ENCODE measurements at regions not wholly inside any gene's neighbourhood (a gene's known extent, or its start where the extent isn't known, plus 50 kb on each side); places are given as distances from the start of the nearest gene placed in this dataset.
A peak's percentile ranks its signal among the peaks of the same experiment; 100 is the strongest.
"Not testable (repeated sequence)": the region's sequence is repeated elsewhere in the genome, so short reads cannot be mapped to it uniquely, and the experiment has no call there.

DNA sequence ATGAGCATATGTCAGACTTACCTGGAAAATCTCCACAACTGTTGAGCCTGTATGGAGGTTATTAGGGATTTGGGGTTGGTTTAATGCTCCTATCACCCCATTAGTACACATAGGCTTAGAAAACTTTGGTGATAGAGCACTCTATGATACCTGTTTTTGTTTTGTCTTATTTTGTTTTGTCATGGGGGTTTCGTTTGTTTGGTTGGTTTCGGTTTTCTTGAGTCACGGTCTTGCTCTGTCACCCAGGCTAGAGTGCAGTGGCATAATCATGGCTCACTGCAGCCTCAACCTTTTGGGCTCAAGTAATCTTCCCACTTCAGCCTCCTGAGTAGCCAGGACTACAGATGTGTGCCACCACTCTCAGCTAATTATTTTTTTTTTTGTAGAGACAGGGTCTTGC, 70.0 kb downstream of the MZT1 start:
- DNase-seq, result no peak

DNA sequence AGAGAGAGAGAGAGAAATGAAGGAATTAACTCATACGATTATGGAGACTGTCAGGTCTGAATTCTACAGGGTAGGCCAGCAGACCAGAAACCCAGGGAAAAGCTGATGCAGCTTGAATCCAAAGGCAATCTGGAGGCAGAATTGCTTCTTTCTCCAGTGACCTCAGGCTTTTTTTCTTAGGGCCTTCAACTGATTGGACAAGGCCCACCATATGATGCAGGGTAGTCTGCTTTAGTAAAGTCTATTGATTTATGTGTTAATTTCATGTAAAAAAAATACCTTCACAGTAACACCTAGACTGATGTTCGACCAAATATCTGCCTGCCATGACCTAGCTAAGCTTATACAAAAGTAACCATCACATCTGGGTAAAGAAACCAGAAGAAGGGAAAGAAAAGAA, 71.1 kb downstream of the MZT1 start:
- no peak for DNase-seq

DNA sequence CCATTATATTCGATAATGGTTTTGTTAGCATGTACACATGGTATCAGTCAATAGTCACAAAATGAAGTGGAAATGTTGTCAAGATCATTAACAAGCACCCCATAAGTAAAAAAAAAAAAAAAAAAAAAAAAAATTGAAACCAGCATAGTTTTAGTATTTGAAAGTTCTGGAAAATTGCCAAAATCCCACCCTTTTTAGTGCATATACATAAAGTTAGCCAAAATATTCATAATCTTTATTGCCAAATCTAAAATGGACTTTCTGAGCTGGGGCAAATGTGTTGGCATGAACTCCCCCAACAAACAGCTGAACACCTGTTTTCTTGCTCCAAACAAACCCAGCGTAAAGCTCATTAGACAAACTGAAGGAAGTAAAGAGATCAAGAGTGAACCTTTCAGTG, 73.9 kb downstream of the MZT1 start:
- no peak for DNase-seq

DNA sequence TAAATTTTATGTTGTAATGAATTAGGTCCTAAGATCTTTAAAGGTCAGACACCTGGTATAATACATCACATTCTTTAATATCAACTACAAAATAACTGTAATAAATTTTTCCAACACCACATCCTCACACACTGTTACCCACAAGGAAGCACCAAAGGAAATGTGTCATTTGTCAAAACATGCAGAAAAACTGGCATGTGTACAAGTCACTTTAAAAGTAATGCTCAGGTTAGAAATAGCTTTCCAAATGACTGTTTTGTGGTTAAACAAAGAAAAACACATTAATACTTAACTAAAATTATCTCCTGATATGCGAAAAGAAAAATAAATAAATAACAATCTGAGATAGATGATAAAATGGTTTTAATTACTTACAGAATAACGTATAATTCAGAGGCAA, 74.7 kb downstream of the MZT1 start:
- no peak for DNase-seq

DNA sequence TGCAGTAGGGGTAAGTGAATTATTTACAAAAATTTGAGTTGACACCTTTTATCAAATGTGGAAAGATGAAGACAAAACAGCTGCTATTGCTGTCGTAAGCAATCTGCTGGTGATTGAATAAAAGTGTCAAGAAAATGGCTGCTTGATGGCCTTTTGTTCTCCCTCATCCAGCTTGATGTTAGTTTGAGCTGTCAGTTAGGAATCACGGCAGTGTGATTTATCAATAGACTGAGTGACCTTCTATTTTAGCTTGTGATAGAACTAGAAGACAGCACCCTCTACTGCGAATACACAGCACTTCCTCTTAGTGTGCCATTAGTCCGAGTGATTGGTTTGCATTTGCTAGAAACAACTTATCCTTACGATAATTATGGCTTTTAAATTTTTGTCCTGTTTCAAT, 76.3 kb downstream of the MZT1 start:
- DNase-seq, result no peak

DNA sequence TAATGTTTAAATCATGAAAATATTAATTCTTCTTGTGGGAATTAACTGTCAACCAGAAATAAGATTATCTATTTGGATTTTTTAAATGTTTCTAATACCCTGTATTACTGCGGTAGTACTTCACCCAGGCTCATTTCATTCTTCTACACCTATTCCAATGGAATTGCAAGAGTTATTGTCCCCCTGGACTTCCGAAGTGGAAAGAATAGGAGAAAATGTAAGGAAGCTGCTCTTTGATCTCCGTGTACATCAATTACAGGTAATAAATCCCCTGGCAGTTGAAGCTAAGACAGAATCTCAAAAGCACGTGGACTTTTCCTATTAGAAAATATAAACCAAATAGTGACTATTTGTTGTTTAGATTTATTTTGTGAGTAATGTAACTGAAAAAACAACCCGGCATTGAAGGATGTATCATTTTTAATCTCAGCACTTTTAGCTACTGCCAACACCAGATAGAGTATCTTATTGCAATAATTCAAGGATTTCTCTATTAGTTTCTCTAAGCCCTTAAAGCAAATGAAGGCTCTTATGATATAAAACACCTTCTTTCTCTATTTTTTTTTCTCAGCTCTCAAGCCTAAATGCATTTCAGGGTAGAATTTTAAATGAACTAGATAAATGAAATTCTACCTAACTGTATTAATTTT, 77.3 kb downstream of the MZT1 start:
- DNase-seq, result no peak

DNA sequence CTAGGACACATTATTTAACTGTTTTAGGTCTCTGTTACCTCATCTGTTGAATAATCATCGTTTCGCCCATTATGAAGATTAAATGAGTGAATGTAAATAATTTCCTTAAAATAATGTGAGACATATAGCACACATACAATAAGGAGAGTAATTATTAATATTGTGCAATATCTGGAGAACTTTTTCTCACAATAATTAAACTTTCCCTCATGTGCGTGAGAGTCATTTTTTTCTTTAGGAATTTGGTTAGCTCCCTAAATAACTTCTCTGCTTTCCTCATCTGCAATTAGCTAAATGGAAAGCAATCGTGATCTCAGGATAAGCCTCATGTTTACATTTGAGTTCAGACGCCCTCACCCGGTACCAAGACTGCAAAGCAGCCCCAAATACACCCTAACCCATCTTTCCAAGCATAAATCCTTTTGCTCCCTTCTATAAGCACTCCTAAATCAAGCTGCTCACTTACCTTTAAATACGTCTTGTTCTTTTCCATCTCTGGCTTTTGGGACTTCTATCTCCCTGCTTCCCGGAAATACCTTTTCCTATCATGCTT, 78.8 kb downstream of the MZT1 start:
- DNase-seq, result no peak

DNA sequence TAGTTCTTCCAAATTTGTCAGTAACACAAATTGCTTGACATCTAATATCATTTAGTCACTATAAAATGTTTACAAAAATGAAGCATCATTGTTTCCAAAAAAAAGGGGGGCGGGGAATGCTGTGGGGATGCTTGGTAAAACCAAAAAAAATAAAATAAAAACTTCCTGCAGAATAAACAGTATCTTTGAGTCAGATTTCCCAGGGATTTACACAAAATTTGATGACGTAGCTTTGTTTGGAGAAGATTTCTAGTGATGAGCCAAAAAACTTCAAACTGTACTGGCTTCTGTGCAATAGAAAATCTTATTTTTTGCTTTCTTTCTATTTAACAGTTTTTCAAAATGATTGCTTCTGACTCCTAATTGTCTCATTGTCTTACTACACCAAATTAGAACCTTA, 80.0 kb downstream of the MZT1 start:
- no peak for DNase-seq

DNA sequence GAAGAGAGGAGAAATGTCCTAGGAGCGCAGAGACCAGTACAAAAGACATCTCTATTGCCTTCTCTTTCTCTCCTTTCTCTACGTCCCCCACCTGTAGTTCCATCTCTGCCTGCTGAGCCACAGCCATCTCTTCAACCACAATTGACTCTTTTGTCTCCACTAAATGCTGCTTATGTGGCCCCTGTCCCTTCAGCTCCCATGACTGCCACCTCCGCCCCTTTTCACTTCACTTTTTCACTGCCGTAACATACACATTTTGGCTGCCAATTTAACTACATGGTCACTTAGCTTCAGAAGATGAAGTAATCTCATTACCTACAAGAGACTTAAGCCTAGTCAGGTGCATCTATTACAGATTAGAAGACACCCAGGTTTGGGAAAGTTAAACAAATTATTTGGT, 81.9 kb downstream of the MZT1 start:
- DNase-seq, result no peak

DNA sequence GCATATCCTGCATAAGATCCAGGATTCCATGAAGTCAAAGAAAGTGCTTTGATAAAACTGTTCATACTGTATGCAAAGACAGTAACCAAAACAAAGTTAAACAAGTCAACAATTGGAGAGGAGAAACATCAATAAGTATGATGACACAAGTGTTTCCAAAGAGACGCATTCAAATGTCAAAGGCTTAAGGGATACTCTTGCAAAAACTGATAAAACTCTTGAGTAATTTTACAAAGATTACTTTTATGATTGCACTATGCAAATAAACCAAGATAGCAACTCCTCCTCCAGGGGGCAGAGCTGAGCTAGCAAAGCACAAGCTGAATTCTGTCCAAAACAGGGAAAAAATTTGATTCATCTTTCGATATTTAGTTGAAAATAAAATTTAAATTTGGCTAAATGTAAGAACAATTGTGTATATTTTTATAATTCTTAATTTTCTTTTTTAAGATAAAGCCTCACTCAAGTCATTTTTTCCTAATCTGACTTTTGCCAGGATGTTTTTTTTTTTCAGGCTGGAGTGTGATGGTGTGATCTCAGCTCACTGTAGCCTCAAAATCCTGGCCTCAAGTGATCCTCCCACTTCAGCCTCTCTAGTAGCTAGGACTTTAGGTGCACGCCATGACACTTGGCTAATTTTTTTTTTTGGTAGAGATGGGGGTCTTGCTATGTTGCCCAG, 84.0 kb downstream of the MZT1 start:
- DNase-seq, result peak; percentile 60 to 62

DNA sequence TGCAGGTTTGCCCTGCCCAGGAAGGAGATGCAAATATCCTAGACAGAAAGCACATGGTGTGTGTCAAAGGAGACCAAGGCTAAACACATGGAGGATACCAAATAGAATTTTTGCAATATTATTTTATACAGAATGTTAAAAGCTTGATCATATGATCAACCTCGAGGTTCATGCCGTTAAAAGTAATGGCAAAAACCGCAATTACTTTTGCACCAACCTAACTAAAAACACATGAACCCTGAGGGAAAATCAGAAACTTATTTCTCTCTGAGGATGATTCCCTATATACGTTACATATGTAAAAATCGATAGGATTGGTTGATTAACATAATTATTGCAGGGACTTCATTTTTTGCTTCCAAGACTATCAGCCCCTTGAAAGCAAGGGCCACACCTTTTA, 88.1 kb downstream of the MZT1 start:
- DNase-seq, result no peak

DNA sequence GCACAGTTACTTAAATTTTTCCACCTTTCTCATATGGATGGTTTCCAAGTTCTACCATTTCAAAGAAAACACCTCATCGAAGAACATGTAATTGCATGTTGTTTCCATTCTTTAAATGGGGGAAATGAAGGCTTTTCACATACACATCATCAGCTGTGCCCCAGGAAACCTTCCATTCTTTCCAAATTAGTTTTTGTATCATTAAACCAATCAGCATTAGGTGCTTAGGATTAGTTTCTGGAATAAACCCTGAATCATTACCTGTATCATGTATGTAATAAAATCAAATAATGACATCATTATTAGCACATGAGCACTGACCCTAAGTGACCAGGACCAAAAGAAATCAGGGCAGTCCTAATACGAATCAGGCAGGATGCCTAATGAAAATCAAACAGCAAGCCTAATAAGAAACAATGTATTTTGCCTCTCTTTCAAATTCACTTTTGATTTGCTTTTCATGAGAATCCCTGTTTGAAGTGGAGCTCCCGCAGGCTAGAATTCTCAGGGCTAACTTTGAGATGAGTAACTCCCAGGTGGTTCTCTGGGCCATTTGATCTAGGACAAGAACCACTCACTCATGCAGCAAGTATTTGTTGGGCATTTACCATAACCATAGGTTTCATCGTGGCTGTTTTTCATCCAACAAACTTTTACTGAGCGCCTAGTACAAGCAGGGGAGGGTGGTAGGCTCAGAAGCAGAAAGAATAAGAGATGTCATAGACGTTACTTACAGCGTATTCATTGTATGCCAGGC, 89.2 kb downstream of the MZT1 start:
- no peak for DNase-seq

DNA sequence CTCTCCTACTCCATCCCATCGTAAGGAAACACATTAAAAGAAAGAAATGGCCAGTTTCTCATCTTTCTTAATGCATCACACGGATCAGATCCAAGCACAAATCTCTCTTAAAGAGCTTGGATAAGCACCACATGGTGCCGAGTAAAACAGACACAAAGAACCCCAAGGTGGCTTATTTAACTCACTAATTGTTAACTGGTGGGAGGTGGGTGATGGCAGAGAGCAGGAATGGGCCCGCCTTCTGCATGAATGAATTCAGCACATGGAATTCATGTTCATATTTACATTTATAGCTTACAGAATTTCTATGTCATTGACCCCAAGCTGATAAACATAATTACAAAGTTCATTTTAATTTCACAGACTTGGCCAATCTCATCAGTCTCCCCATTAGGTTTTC, 89.9 kb downstream of the MZT1 start:
- DNase-seq, result no peak

DNA sequence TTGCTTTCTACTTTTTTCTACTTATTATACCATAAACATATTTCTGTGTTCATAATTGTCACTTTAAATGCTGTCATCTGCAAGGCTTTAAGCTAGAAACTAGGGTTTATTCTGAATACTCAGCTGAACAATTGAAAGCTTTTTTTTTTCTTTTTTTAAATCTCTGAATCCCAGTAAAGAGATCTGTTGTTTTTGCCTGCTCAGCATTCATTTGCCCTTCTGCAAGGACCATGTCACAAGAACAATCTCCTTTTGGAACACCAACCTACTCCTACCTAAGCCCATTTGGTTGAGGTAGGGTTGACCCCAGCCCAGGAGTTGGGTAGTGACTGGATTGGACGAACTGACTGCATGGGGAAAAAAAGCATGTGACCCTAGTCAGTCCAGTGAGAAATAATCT, 92.6 kb downstream of the MZT1 start:
- no peak for DNase-seq

DNA sequence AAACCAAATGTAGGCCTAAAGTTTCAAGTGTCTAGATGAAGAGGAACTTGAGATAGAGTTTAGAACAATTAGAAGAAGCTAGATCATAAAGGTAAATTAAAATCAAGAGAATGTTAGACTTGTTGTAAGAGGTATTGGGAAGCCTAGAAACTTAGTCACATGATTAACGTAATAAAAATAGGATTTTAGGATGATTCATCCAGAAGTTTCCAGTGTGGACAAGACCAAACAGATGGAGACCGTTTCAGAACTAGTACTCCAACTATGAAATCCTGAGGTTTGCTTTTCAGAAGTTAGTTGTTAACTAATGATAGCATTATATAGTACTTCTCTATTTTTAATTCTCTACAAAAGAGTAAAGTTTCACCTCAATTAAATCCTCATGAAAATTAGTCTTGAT, 104.9 kb downstream of the MZT1 start:
- DNase-seq, result no peak

DNA sequence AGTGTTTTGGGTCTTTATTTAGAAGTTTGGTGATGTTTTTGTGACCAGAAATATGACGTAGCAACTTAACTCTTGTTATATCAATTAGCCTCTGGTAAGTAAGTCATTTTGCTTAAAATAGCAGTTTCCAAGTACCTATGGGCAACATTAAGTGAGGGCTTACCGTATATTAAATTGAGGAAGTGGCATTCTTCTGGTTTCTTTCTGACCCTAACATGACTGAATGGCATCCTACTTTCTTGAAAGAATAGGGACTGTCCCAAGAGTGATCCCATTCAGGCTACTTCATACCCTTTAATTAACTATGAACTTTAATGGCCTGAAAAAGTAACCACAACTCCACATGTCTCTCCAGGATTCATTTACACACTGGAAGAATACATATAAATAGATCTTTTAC, 106.6 kb downstream of the MZT1 start:
- no peak for DNase-seq

DNA sequence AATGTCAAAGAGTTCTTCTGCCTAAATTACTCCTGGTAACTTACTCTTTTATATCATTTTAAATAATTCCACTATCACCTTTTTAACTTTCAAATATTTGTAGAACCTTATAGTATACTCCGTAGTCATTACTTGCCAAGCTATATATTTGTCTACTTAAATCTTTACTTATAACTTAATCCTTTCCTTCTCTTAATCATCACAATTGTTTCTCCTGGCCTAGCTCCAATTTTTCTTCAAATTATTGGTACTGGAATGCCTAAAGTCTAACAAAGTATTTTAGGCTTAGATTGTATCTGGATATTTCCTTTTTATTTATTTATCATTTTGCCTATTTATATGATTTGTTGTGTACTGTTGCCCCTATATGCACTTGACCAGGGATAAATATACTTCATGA, 109.5 kb downstream of the MZT1 start:
- no peak for DNase-seq

DNA sequence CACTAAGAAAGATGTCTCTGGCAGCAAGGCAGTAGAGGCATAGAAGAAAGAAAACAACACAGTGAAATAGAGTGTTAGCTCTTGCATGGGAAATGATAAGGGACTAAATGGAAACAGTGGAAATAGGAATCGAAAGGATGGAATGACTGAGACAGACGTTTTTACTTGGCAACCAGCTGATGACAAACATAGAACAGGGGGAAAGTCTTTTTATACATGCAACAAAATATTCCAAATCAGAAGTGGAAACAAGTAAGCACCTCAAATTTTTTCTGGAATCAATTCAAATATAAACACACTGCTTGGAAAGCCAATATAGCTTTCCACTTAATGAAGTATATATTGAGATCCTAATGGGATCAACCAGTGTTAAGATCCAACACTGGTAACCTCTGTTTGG, 110.2 kb downstream of the MZT1 start:
- DNase-seq, result no peak

DNA sequence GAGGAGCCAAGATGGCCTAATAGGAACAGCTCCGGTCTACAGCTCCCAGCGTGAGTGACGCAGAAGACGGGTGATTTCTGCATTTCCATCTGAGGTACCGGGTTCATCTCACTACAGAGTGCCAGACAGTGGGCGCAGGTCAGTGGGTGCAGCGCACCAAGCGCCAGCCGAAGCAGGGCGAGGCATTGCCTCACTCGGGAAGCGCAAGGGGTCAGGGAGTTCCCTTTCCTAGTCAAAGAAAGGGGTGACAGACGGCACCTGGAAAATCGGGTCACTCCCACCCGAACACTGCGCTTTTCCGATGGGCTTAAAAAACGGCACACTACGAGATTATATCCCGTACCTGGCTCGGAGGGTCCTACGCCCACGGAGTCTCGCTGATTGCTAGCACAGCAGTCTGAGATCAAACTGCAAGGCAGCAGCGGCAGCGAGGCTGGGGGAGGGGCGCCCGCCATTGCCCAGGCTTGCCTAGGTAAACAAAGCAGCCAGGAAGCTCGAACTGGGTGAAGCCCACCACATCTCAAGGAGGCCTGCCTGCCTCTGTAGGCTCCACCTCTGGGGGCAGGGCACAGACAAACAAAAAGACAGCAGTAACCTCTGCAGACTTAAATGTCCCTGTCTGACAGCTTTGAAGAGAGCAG, 117.1 kb downstream of the MZT1 start:
- DNase-seq, result not testable (repeated sequence)

DNA sequence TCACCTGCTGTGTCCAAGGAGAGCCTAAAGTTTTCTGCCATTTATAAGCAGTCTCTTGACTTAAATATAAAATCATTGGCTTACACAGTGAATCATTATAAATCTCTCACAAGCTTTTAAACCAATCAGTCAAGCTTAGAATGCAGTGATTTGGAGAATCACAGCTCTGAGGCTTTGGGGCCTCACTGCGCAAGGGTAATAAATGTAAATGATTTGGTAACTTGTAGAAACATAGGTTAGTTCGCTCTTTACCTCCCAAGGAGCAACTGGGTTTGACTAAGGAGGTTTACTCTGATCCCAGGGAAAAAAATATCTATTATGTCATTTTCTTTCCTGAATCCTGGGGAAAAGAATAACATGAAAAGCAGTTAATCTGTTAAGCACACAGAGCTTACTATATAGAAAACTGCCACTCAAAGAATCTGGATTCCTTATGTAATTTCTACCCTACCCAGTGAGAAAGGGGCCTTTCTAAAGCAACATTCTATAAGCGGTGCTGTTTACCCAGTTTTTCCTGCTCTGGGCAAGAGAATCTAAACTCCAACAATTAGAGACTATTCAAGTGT, 128.2 kb downstream of the MZT1 start:
- no peak for DNase-seq

DNA sequence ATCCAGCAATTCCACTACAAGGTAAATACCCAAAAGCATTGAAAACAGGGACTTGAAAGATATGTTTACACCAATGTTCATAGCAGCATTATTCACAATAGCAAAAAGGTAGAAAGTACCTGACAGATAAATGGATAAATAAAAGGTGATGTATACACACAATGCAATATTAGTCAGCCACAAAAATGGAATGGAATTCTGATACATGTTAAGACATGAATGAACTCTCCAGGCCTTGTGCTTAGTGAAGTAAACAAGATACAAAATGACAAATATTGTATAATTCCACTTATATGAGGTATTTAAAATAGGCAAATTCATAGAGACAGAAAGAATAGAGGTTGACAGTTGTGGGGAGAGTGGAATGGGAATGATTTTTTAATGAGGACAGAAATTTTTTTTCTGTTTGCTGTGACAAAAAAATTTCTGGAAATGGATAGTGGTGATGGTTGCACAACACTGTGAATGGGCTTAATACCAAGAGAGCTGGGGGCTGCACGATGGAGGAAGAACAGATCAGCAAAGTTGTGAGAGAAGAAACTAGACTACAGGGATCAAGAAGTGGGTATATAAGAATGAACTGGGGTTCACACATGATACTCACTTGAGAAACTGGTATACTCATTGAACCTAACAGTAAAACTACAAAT, 137.2 kb downstream of the MZT1 start:
- no peak for DNase-seq

DNA sequence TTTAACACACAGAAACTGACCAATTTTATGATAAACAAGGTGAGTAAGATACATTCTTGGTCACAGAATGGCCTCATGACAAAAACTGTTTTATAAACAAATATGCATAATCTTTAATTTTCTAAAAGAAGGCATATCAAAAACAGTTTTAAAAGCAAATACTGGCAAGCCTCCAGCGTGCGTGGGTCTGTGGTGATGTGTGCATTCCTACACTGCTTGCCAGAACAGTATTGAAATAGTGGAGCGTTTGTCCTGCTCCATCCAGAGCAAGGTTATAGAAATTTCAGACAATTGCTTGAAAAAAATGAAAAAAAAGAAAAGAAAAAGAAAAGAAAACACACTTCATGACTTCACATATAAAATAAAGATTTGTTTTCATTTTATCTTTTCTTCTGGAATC, 140.9 kb downstream of the MZT1 start:
- DNase-seq, result no peak

DNA sequence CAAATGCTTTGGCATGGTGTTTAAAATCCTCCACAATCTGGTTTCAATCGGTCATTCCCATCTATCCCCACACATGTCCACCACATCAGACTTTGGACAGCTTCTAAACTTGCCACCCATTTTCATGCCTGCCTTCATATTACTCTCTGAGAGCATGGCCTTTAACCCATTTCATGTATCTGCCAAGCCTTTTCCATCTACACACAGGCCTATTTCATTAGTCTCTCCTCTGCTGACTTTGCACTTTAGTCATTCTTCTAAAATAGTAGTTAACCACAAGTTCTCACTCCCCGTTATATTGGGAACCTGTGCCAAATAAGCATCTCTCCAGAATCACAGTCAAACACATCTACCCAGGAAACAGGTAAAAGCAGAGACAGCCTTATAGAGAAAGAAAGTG, 142.2 kb downstream of the MZT1 start:
- DNase-seq, result no peak
